ENCODE measurements at regions not wholly inside any gene's neighbourhood (a gene's known extent, or its start where the extent isn't known, plus 50 kb on each side); places are given as distances from the start of the nearest gene placed in this dataset.

GRCh38 chr10:58140691-58141347, 126.9 kb downstream of the IPMK start:
- no peak overlapping the region for H3K4me3 Mint-ChIP-seq
- peaks cover 20% of the 10 kb centered on the region for H3K27me3 Mint-ChIP-seq
- no peaks in the 10 kb centered on the region for H3K36me3 Mint-ChIP-seq (ENCODE audit: low read depth)
- ATAC-seq (ENCODE audit: poor library complexity): no peak
- no peak overlapping the region for H3K27ac ChIP-seq (ENCODE audit: low read depth in 1 of 2, low read length in 2 of 2)
- no peak overlapping the region for H3K27ac Mint-ChIP-seq
- peaks cover 0 to 5% of the 10 kb centered on the region in 2 experiments for H3K27me3 ChIP-seq (ENCODE audit: control insufficient read depth in 1 of 2, insufficient read depth in 2 of 2, low read length in 2 of 2)
- no peaks in the 10 kb centered on the region for H3K4me1 Mint-ChIP-seq (ENCODE audit: low read depth)
- H3K4me1 ChIP-seq (ENCODE audit: insufficient read depth, low read length): no peaks in the 10 kb centered on the region
- no peak for TF ChIP-seq CTCF (IDR thresholded peaks at IDR 0.05)
- CTCF ChIA-PET: no interaction called here
- H3K9me3 ChIP-seq (ENCODE audit: control insufficient read depth in 1 of 2, insufficient read depth in 1 of 2, low read length in 2 of 2): no peaks in the 10 kb centered on the region
- H3K9me3 Mint-ChIP-seq: no peaks in the 10 kb centered on the region
- POLR2A ChIA-PET: no interaction called here
- DNase-seq: no peak
- H3K36me3 ChIP-seq (ENCODE audit: insufficient read depth, low read length): no peaks in the 10 kb centered on the region
- H3K4me3 ChIP-seq (ENCODE audit: low read length): no peak overlapping the region
- intact Hi-C loops (cut with DNase I, micrococcal nuclease): no loop called here

- Histone ChIP-seq H3K27ac (ENCODE audit: low read depth in 1 of 2, low read length in 2 of 2) (no peak overlapping the region), H3K9me3 (ENCODE audit: control insufficient read depth in 1 of 2, insufficient read depth in 1 of 2, low read length in 2 of 2) (no peaks in the 10 kb centered on the region), H3K4me3 (ENCODE audit: low read length) (no peak overlapping the region), H3K27me3 (ENCODE audit: control insufficient read depth in 1 of 2, insufficient read depth in 2 of 2, low read length in 2 of 2) (peaks cover 0 to 5% of the 10 kb centered on the region in 2 experiments), H3K36me3 (ENCODE audit: insufficient read depth, low read length) (no peaks in the 10 kb centered on the region), H3K4me1 (ENCODE audit: insufficient read depth, low read length) (no peaks in the 10 kb centered on the region)
- no peaks in the 10 kb centered on the region for H3K36me3 Mint-ChIP-seq (ENCODE audit: low read depth)
- no peak overlapping the region for H3K27ac Mint-ChIP-seq
- H3K4me3 Mint-ChIP-seq: no peak overlapping the region
- intact Hi-C loops (cut with DNase I, micrococcal nuclease): no loop called here
- no peak for DNase-seq
- ChIA-PET POLR2A (no interaction called here), CTCF (interaction anchor here (0.7 kb wide), 1 partner anchor 13 kb away, joined by 3 read pairs; no protein-coding TSS in a partner anchor)
- no peak for ATAC-seq (ENCODE audit: poor library complexity)
- no peaks in the 10 kb centered on the region for H3K9me3 Mint-ChIP-seq
- TF ChIP-seq CTCF (IDR thresholded peaks at IDR 0.05): no peak
- peaks cover 20% of the 10 kb centered on the region for H3K27me3 Mint-ChIP-seq
- H3K4me1 Mint-ChIP-seq (ENCODE audit: low read depth): no peaks in the 10 kb centered on the region
These were observed 127.6 kb downstream of the IPMK start for GRCh38 chr10:58140054-58140453.

- ChIA-PET CTCF (no interaction called here), POLR2A (no interaction called here)
- Histone ChIP-seq H3K4me3 (ENCODE audit: low read length) (no peak overlapping the region), H3K27ac (ENCODE audit: low read depth in 1 of 2, low read length in 2 of 2) (no peak overlapping the region), H3K27me3 (ENCODE audit: control insufficient read depth in 1 of 2, insufficient read depth in 2 of 2, low read length in 2 of 2) (peaks cover 0 to 5% of the 10 kb centered on the region in 2 experiments), H3K36me3 (ENCODE audit: insufficient read depth, low read length) (no peaks in the 10 kb centered on the region), H3K4me1 (ENCODE audit: insufficient read depth, low read length) (no peaks in the 10 kb centered on the region), H3K9me3 (ENCODE audit: control insufficient read depth in 1 of 2, insufficient read depth in 1 of 2, low read length in 2 of 2) (no peaks in the 10 kb centered on the region)
- Mint-ChIP-seq H3K27ac (no peak overlapping the region), H3K4me3 (no peak overlapping the region), H3K27me3 (peaks cover 20% of the 10 kb centered on the region), H3K9me3 (no peaks in the 10 kb centered on the region), H3K4me1 (ENCODE audit: low read depth) (no peaks in the 10 kb centered on the region), H3K36me3 (ENCODE audit: low read depth) (no peaks in the 10 kb centered on the region)
- DNase-seq: no peak
- no peak for TF ChIP-seq CTCF (IDR thresholded peaks at IDR 0.05)
- ATAC-seq (ENCODE audit: poor library complexity): no peak
- intact Hi-C loops (cut with DNase I, micrococcal nuclease): no loop called here
These were observed 129.9 kb downstream of the IPMK start for GRCh38 chr10:58137813-58138212.

Measured in CD4-positive, alpha-beta T cell (primary cell).